ENCODE measurements at regions not wholly inside any gene's neighbourhood (a gene's known extent, or its start where the extent isn't known, plus 50 kb on each side); places are given as distances from the start of the nearest gene placed in this dataset.

DNA sequence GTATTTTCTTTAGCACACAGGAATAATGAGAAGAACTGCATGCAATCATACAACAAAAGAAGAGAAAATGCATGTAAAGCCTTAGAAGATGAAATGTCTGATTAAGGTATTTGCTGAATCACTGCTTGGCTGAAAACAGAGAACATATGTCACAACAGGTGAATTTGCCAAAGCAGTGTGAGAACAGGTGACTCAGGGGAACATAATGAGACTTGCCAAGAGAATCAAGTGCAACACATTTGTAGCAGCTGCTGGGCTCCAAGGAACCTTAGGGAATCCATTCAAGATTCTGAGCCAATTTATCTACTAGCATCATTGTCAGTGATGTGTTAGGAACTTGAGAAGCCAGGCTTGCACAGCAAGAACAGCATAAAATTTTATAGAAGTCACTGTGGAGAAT lies 273.1 kb downstream of the PCDH20 start:
- DNase-seq = no peak
- Histone ChIP-seq H3K27ac (ENCODE audit: low read depth in 2 of 2, low read length in 1 of 2) (no peak overlapping the region), H3K4me3 (ENCODE audit: low read depth in 2 of 2, low read length in 1 of 2) (no peak overlapping the region), H3K9me2 (no peaks in the 10 kb centered on the region), H4K20me1 (ENCODE audit: insufficient read depth) (no peaks in the 10 kb centered on the region), H3F3A (replicated peaks; ENCODE audit: insufficient read depth) (no peaks in the 10 kb centered on the region), H3K36me3 (replicated peaks in 1 of 2; ENCODE audit: control insufficient read depth in 1 of 2, insufficient read depth in 2 of 2, low read length in 1 of 2) (no peaks in the 10 kb centered on the region), H2AFZ (ENCODE audit: low read depth) (no peak overlapping the region), H3K9ac (no peak overlapping the region), H3K9me3 (no peaks in the 10 kb centered on the region), H3K4me1 (ENCODE audit: control insufficient read depth in 1 of 2, insufficient read depth in 2 of 2, low read depth in 1 of 2, low read length in 1 of 2) (no peaks in the 10 kb centered on the region; a peak in 1 of 4 replicates), H3K27me3 (ENCODE audit: insufficient read depth) (no peaks in the 10 kb centered on the region), H3K79me2 (ENCODE audit: insufficient read depth) (no peaks in the 10 kb centered on the region), H3K4me2 (no peak overlapping the region)
- TF ChIP-seq TAF1 (IDR thresholded peaks at IDR 0.05; ENCODE audit: borderline replicate concordance, low read depth, low read length) = no peak
- no peak for TF ChIP-seq GATA2 (CRISPR knock-in tag; IDR thresholded peaks at IDR 0.05)
- no peak for TF ChIP-seq RFX5 (IDR thresholded peaks at IDR 0.05; ENCODE audit: low read length)
- TF ChIP-seq EZH2phosphoT487 (IDR thresholded peaks at IDR 0.05; ENCODE audit: borderline replicate concordance, low read depth) = no peak
- TF ChIP-seq CHD2 (IDR thresholded peaks at IDR 0.05; ENCODE audit: low read length, partially characterized antibody) = no peak
- TF ChIP-seq SIN3A (IDR thresholded peaks at IDR 0.05; ENCODE audit: borderline replicate concordance, low read depth, low read length) = no peak
- TF ChIP-seq, protein P1, sequence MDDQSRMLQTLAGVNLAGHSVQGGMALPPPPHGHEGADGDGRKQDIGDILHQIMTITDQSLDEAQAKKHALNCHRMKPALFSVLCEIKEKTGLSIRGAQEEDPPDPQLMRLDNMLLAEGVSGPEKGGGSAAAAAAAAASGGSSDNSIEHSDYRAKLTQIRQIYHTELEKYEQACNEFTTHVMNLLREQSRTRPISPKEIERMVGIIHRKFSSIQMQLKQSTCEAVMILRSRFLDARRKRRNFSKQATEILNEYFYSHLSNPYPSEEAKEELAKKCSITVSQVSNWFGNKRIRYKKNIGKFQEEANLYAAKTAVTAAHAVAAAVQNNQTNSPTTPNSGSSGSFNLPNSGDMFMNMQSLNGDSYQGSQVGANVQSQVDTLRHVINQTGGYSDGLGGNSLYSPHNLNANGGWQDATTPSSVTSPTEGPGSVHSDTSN (IDR thresholded peaks at IDR 0.05) = no peak
- TF ChIP-seq YY1 (IDR thresholded peaks at IDR 0.05; ENCODE audit: low read depth) = no peak
- TF ChIP-seq NRF1 (IDR thresholded peaks at IDR 0.05; ENCODE audit: low read depth, low read length) = no peak
- no peak for TF ChIP-seq EP300 (IDR thresholded peaks at IDR 0.05; ENCODE audit: borderline replicate concordance in 1 of 2, low read depth in 1 of 2, low read length in 1 of 2)
- no peak for TF ChIP-seq JUND (IDR thresholded peaks at IDR 0.05)
- TF ChIP-seq RCOR1 (IDR thresholded peaks at IDR 0.05; ENCODE audit: low read length) = no peak
- TF ChIP-seq, protein P2, sequence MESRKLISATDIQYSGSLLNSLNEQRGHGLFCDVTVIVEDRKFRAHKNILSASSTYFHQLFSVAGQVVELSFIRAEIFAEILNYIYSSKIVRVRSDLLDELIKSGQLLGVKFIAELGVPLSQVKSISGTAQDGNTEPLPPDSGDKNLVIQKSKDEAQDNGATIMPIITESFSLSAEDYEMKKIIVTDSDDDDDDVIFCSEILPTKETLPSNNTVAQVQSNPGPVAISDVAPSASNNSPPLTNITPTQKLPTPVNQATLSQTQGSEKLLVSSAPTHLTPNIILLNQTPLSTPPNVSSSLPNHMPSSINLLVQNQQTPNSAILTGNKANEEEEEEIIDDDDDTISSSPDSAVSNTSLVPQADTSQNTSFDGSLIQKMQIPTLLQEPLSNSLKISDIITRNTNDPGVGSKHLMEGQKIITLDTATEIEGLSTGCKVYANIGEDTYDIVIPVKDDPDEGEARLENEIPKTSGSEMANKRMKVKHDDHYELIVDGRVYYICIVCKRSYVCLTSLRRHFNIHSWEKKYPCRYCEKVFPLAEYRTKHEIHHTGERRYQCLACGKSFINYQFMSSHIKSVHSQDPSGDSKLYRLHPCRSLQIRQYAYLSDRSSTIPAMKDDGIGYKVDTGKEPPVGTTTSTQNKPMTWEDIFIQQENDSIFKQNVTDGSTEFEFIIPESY (IDR thresholded peaks at IDR 0.05; ENCODE audit: borderline replicate concordance, low read depth) = no peak
- TF ChIP-seq TEAD4 (IDR thresholded peaks at IDR 0.05; ENCODE audit: borderline replicate concordance, insufficient read depth) = no peak
- no peak for TF ChIP-seq GABPA (IDR thresholded peaks at IDR 0.05; ENCODE audit: low read depth)
- POLR2A ChIA-PET = no interaction called here
- CTCF ChIA-PET = no interaction called here

GRCh38 chr13:61138857-61139256 lies 276.8 kb downstream of the PCDH20 start:
- Histone ChIP-seq H3K27me3 (ENCODE audit: insufficient read depth) (no peaks in the 10 kb centered on the region), H3K79me2 (ENCODE audit: insufficient read depth) (no peaks in the 10 kb centered on the region), H3F3A (replicated peaks; ENCODE audit: insufficient read depth) (no peaks in the 10 kb centered on the region), H3K9me3 (no peaks in the 10 kb centered on the region; the same call in 1 of the 2 replicates), H3K4me1 (ENCODE audit: control insufficient read depth in 1 of 2, insufficient read depth in 2 of 2, low read depth in 1 of 2, low read length in 1 of 2) (no peaks in the 10 kb centered on the region), H3K9ac (no peak overlapping the region), H3K4me3 (ENCODE audit: low read depth in 2 of 2, low read length in 1 of 2) (no peak overlapping the region), H4K20me1 (ENCODE audit: insufficient read depth) (no peaks in the 10 kb centered on the region), H3K4me2 (no peak overlapping the region), H3K27ac (ENCODE audit: low read depth in 2 of 2, low read length in 1 of 2) (no peak overlapping the region), H3K36me3 (replicated peaks in 1 of 2; ENCODE audit: control insufficient read depth in 1 of 2, insufficient read depth in 2 of 2, low read length in 1 of 2) (no peaks in the 10 kb centered on the region), H3K9me2 (no peaks in the 10 kb centered on the region), H2AFZ (ENCODE audit: low read depth) (no peak overlapping the region)
- no peak for DNase-seq
- POLR2A ChIA-PET = no interaction called here
- TF ChIP-seq MXI1 (IDR thresholded peaks at IDR 0.05; ENCODE audit: low read depth, low read length) (no peak), TAF1 (IDR thresholded peaks at IDR 0.05; ENCODE audit: borderline replicate concordance, low read depth, low read length) (no peak), SIN3A (IDR thresholded peaks at IDR 0.05; ENCODE audit: borderline replicate concordance, low read depth, low read length) (no peak), FOXJ3 (CRISPR knock-in tag; IDR thresholded peaks at IDR 0.05) (no peak), EP300 (IDR thresholded peaks at IDR 0.05; ENCODE audit: borderline replicate concordance in 1 of 2, low read depth in 1 of 2, low read length in 1 of 2) (no peak), JUND (IDR thresholded peaks at IDR 0.05) (no peak)
- CTCF ChIA-PET = no interaction called here

Measured in SK-N-SH (cell line).